HG03196 (cell line): ENCODE measurements at regions not wholly inside any gene's neighbourhood (a gene's known extent, or its start where the extent isn't known, plus 50 kb on each side); places are given as distances from the start of the nearest gene placed in this dataset.
"Not testable (repeated sequence)": the region's sequence is repeated elsewhere in the genome, so short reads cannot be mapped to it uniquely, and the experiment has no call there.

Source experiments
- ATAC-seq: cut with Tn5 transposase; IDR thresholded peaks from one replicate; pipeline ENCODE4 v1.9.1; 2021; ENCODE audit not compliant: unreplicated experiment

DNA sequence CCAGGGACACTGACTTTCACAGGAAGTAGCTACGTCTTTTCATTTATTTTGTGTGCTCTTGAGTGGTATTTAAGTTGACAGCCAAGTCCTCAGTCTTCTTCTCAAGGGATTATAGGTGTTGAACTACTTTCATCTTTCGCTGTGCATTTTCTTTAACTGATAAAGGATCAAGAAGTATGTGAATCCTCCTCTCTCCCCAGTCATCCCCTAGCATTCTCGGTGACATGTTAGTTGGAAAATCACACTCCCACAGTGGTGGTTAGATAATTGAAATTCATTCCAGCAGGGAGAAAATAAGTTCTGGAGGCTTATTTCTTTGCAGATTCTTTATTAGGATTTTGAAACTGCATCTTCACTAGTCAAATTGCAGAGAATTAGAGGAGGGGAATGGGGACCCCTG is 569.4 kb downstream of the MEI4 start:
- ATAC-seq, result no peak

- ATAC-seq, result no peak
Measured at GRCh38 chr6:78231002-78231401, 578.2 kb downstream of the MEI4 start.

DNA sequence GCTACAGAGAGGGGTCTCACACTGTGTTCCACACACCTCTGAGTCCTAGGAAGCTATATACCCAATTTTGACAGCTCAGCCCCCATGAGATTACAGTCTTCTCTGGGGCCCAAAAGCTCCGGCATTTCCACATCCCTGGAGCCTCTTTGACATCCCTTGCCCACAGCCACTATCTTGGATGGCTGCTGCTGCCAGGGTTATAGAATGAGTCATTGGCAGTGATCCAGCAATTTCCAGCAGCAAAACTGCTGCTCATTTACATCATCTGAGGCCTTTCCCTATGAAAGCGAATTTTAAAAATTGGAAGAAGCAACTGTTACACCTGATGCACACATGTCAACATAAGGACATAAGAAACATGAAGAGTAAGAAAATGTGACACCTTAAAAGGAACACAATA is 590.7 kb downstream of the MEI4 start:
- ATAC-seq, result no peak

GRCh38 chr6:78251931-78252330 is 599.1 kb downstream of the MEI4 start:
- ATAC-seq, result no peak

DNA sequence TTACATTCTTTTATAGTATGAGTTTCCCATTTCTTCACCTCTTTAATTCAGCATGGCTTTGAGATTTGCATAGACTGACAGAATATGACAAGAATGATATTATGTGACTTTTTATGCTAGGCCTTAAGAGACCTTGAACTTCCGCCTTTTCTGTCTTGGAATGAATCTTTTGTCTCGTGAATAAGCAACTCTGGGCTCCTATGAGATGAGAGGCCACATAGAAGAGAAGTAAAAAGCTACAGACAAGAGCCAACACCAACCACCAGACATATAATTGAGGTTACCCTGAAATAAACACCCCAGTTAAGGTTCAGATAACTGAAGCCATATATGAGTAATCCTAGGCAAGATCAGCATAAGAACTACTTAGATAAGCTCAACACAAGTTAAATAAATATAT is 600.8 kb downstream of the MEI4 start:
- no peak for ATAC-seq

GRCh38 chr6:78259935-78260334 is 607.1 kb downstream of the MEI4 start:
- ATAC-seq, result no peak

DNA sequence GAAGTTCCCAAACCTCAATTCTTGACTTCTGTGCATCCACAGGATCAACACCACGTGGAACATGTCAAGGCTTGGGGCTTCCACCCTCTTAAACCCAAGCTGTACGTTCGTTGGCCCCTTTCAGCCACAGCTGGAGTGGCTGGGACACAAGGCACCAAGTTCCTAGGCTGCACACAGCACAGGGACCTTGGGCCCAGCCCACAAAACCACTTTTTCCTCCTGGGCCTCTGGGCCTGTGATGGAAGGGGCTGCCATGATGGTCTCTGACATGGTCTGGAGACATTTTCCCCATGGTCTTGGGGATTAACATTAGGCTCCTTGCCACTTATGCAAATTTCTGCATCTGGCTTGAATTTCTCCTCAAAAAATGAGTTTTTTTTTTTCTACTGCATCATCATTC is 606.9 kb upstream of the IRAK1BP1 start:
- ATAC-seq, result not testable (repeated sequence)

DNA sequence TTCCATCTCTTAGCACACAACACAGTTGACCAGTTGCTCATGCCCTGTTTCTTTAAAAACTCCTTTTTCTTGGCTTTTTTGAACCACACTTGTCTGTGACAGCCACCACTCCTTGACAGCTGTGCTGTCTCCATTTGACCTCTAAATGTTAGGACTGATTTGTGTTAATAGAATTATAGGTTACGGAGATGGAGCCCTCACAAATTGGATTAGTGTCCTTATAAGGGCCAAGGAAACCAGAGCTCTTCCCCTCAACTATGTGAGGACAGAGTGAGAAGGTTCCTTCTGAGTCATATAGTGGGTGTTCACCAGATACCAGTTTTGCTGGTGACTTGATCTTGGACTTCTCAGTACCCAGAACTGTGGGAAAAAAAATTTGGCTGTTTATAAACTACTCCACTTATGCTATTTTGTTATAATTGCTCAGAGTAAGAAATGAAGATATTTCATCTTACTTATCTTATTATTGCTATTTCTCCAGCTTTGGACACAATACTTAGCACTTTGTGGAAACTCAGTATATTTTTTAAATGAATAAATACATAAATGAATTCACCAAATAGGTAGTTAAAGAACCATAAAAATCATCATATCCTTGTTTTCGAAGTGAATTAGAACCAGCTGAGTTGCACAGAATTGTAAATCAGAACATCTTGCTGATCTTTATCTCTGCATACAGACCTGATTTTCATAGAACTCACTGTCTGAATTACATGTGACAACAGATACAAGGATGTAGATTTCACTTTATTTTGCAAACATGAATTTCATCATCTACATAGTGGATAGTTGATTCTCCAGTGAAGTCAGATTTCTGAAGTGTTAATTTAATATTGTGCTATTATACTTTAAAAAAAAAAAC is 598.5 kb upstream of the IRAK1BP1 start:
- ATAC-seq, result no peak

DNA sequence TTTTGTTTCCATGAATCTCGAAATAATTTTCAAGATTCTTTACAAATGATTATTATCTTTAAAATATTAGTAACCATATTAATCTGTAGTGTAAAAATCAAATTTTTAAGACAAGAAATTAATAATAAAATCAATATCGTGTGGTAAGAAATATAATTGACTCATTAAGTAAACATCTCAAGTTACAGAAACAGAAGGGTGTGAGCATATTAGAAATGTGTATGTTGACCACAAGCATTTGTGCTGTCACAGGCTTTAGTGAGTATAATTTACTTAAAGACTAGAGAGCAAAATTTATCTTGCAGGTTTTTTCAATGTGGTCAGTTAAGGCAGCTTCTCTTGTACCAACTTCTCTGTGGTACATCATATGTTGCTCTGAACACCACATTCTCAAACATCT is 566.5 kb upstream of the IRAK1BP1 start:
- ATAC-seq, result no peak

GRCh38 chr6:78302411-78302810 is 564.9 kb upstream of the IRAK1BP1 start:
- no peak for ATAC-seq

- ATAC-seq, result no peak
Measured at GRCh38 chr6:78308025-78308424, 559.3 kb upstream of the IRAK1BP1 start.

DNA sequence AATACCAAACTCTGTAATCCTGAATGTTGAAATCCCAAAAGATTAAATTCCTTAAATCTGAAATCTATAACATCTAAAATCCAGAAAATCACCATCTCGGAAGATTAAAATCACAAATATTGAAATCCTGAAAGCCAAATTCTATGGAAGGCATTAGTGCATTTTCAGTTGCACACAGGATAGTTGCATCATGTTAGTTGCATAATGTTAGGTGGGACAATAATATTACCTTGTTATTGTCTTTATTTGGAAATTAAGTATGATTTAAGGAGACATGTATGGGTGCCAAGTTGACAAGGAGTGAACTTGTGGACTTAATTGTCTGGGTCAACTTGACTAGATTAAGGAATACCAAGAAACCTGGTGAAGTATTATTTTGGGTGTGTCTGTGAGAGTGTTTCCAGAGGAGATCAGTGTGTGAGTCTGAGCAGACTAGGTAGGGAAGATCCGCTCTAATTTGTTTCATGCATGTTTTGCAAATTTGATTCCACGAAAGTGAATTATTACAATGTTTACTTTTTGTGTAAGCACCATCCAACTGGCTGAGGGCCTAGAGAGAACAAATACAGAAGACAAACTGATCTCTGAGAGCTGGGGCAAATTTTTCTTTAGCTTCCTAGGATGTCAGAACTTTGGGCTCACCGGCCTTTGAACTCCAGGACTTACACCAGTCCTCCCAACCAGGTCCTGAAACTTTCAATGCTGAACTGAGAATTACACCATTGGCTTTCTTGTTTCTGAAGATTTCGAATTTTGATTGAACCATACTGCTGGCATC is 545.1 kb upstream of the IRAK1BP1 start:
- no peak for ATAC-seq

GRCh38 chr6:78324213-78324612 is 543.1 kb upstream of the IRAK1BP1 start:
- ATAC-seq, result no peak

DNA sequence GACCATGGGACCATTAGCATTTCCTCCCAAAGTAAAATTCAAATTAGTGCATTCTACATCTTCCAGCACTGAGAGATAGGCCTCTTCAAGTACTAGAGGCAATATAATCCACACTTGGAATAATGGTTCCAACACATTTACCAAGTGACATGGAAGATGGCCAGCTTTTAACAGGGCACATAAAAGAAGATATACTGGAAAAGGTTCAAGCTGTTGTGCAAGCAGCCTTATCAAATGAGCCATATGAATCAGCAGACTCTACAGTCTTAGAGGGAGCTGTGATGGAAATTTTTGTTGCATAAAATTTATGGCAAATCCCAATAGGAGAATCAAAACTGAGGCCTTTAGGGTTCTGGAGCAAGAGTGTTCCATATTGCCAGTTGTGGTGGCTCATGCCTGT is 526.6 kb upstream of the IRAK1BP1 start:
- ATAC-seq, result no peak

- no peak for ATAC-seq
Measured at GRCh38 chr6:78345882-78346281, 521.5 kb upstream of the IRAK1BP1 start.

GRCh38 chr6:78347191-78347916 is 520.0 kb upstream of the IRAK1BP1 start:
- no peak for ATAC-seq

GRCh38 chr6:78353040-78353439 is 514.3 kb upstream of the IRAK1BP1 start:
- ATAC-seq, result no peak

DNA sequence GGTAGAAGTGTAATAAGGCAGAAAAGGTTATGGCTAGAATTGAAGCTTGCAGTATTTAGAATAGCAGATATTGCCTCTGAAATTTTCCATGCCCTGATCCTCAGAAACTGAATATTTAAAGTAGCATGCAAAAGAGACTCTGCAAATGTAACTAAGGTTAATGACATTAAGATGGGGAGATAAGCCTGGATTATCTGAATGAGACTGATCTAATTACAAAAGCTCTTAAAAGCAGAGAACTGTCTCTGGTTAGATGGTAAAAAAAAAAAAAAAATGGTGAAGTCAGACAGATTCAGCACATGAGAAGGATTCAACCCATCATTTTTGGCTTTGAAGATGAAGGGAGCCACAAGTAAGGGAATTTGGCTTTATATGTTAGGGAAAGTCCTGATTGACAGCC is 503.7 kb upstream of the IRAK1BP1 start:
- ATAC-seq, result no peak

GRCh38 chr6:78365473-78365872 is 501.9 kb upstream of the IRAK1BP1 start:
- ATAC-seq, result no peak

DNA sequence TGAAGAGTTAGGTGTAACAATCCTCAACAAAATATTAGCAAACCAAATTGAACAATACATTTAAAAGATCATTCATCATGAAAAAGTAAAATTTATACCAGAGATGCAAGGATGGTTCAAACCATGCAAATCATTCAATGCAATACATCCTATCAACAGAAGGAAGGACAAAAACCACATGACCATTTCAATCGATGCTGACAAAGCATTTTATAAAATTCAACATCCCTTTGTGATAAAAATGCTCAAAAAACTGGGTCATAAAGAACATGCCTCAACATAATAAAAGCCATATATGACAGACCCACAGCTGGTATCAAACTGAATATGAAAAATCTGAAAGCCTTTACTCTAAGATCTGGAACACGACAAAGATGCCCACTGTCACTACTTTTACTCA is 490.3 kb upstream of the IRAK1BP1 start:
- no peak for ATAC-seq

GRCh38 chr6:78379982-78380381 is 487.4 kb upstream of the IRAK1BP1 start:
- no peak for ATAC-seq

- ATAC-seq, result no peak
Measured at GRCh38 chr6:78380541-78380940, 486.8 kb upstream of the IRAK1BP1 start.
